ENCODE measurements at regions not wholly inside any gene's neighbourhood (a gene's known extent, or its start where the extent isn't known, plus 50 kb on each side); places are given as distances from the start of the nearest gene placed in this dataset.

GRCh38 chr5:144084971-144085370 is 85.5 kb downstream of the YIPF5 start:
- no peaks in the 10 kb centered on the region for H3K27me3 Mint-ChIP-seq
- peaks cover 13% of the 10 kb centered on the region for H3K4me1 Mint-ChIP-seq (ENCODE audit: low read depth)
- DNase-seq (ENCODE audit: low spot score, unreplicated experiment), result no peak
- H3K4me3 Mint-ChIP-seq (ENCODE audit: low read depth), result no peak overlapping the region
- H3K9me3 Mint-ChIP-seq (ENCODE audit: low read depth), result peaks cover 23% of the 10 kb centered on the region
- TF ChIP-seq CTCF (IDR thresholded peaks at IDR 0.05; ENCODE audit: unreplicated experiment), result no peak
- no peak overlapping the region for H3K27ac Mint-ChIP-seq
- peaks cover 3% of the 10 kb centered on the region for H3K36me3 Mint-ChIP-seq (ENCODE audit: insufficient read depth)

DNA sequence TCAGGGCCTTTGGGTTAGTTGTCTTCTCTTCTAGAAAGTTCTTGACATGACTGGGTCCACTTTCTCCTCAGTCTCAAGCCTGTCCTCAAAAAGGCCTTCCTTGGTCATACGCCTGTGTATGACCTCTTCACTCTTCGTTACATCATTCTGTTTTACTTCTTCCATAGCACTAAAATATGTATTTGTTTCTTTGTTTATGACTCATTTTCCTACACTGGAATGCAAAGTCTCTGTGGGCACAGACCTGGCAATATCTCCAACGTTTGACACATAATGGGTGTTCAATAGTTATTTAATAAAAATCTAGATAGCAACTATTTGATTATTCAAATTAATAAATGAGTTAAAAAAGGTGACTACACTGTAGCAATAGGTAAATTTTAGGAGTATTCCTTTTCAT is 85.1 kb downstream of the YIPF5 start:
- Mint-ChIP-seq H3K36me3 (ENCODE audit: insufficient read depth) (peaks cover 3% of the 10 kb centered on the region), H3K27me3 (no peaks in the 10 kb centered on the region), H3K4me1 (ENCODE audit: low read depth) (peaks cover 14% of the 10 kb centered on the region), H3K9me3 (ENCODE audit: low read depth) (peaks cover 23% of the 10 kb centered on the region), H3K27ac (no peak overlapping the region), H3K4me3 (ENCODE audit: low read depth) (no peak overlapping the region)
- DNase-seq (ENCODE audit: low spot score, unreplicated experiment), result no peak
- TF ChIP-seq CTCF (IDR thresholded peaks at IDR 0.05; ENCODE audit: unreplicated experiment), result no peak

GRCh38 chr5:144086295-144086694 is 84.2 kb downstream of the YIPF5 start:
- H3K36me3 Mint-ChIP-seq (ENCODE audit: insufficient read depth), result peaks cover 1% of the 10 kb centered on the region
- no peak for TF ChIP-seq CTCF (IDR thresholded peaks at IDR 0.05; ENCODE audit: unreplicated experiment)
- H3K4me3 Mint-ChIP-seq (ENCODE audit: low read depth), result no peak overlapping the region
- peaks cover 14% of the 10 kb centered on the region for H3K4me1 Mint-ChIP-seq (ENCODE audit: low read depth)
- peaks cover 14% of the 10 kb centered on the region for H3K9me3 Mint-ChIP-seq (ENCODE audit: low read depth)
- no peak overlapping the region for H3K27ac Mint-ChIP-seq
- peaks cover 1% of the 10 kb centered on the region for H3K27me3 Mint-ChIP-seq
- DNase-seq (ENCODE audit: low spot score, unreplicated experiment), result no peak

- Mint-ChIP-seq H3K9me3 (ENCODE audit: low read depth) (peaks cover 1% of the 10 kb centered on the region), H3K36me3 (ENCODE audit: insufficient read depth) (no peaks in the 10 kb centered on the region), H3K27me3 (peaks cover 4% of the 10 kb centered on the region), H3K4me1 (ENCODE audit: low read depth) (peaks cover 14% of the 10 kb centered on the region), H3K27ac (no peak overlapping the region), H3K4me3 (ENCODE audit: low read depth) (no peak overlapping the region)
- no peak for DNase-seq (ENCODE audit: low spot score, unreplicated experiment)
- TF ChIP-seq CTCF (IDR thresholded peaks at IDR 0.05; ENCODE audit: unreplicated experiment), result no peak
These were observed 82.9 kb downstream of the YIPF5 start for GRCh38 chr5:144087576-144087975.

DNA sequence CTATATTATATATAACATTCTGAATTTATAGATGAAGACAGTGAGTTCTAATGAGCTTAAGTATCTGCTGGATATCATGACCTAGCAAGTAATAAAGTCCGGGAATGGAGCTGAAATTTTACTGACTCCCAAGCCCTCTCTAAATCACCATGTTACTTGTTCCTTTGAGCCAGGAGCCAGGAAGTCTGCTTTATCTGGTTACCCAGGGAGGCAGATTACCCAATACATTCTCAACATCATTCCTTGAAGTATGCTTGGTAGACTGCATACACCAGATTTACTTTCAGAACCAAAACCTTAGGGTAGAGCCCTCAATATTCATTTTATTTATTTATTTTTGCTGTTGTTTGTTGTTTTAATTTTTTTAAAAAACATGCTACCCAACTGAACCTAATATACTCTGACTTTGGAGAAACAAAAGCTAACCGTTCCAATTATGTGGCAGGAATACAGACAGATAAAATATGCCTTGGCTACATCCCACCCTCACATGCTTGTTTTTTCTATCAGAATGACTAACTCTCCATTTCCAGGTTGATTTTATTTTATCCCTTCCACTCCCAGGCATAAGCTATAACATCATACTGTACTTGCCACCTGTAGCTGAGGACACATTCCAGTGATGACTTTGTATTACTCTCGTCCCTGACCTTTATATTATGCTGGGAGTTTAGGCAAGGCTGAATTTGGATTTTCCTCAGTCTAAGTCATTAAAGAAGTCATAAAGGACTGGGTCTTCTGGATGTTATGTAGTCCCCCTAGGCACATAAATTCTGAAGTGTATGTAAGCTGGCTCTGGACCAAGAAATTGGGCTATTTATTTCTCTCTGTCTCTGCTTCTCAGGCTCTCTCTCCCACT is 82.0 kb downstream of the YIPF5 start:
- no peak for DNase-seq (ENCODE audit: low spot score, unreplicated experiment)
- no peak overlapping the region for H3K27ac Mint-ChIP-seq
- TF ChIP-seq CTCF (IDR thresholded peaks at IDR 0.05; ENCODE audit: unreplicated experiment), result no peak
- peaks cover 4% of the 10 kb centered on the region for H3K27me3 Mint-ChIP-seq
- no peak overlapping the region for H3K4me3 Mint-ChIP-seq (ENCODE audit: low read depth)
- no peaks in the 10 kb centered on the region for H3K9me3 Mint-ChIP-seq (ENCODE audit: low read depth)
- peaks cover 14% of the 10 kb centered on the region for H3K4me1 Mint-ChIP-seq (ENCODE audit: low read depth)
- no peaks in the 10 kb centered on the region for H3K36me3 Mint-ChIP-seq (ENCODE audit: insufficient read depth)

Data from progenitor cell of endocrine pancreas (in vitro differentiated cells).